ENCODE measurements at regions not wholly inside any gene's neighbourhood (a gene's known extent, or its start where the extent isn't known, plus 50 kb on each side); places are given as distances from the start of the nearest gene placed in this dataset.

GRCh38 chr16:9610727-9611126, 519.3 kb downstream of the HAPSTR1 start:
- TF ChIP-seq CTCF (IDR thresholded peaks at IDR 0.05) (no peak), POLR2AphosphoS5 (IDR thresholded peaks at IDR 0.05; ENCODE audit: low read depth, low read length) (no peak), REST (IDR thresholded peaks at IDR 0.05; ENCODE audit: insufficient read depth in 1 of 2, low read depth in 2 of 2, low read length in 1 of 2) (no peak), TCF7L2 (IDR thresholded peaks at IDR 0.05; ENCODE audit: low read depth, low read length) (no peak), SIN3A (IDR thresholded peaks at IDR 0.05; ENCODE audit: borderline replicate concordance, insufficient read depth, low read depth, low read length) (no peak)
